H1 (cell line): ENCODE measurements at regions not wholly inside any gene's neighbourhood (a gene's known extent, or its start where the extent isn't known, plus 50 kb on each side); places are given as distances from the start of the nearest gene placed in this dataset.

Experiments used
- CBX8 ChIP-seq: fragments of 300-800, 300-1000 bp; sonication (generic); IDR thresholded peaks from 2 replicates; pipeline ENCODE4 v1.7.1; 2016; ENCODE audit warnings: low read depth, low read length, borderline replicate concordance
- GTF2F1 ChIP-seq: IDR thresholded peaks from 2 replicates; pipeline ENCODE4 v1.6.1; 2012; ENCODE audit warnings: low read depth, low read length, improper control_type of control experiment, borderline replicate concordance
- RXRA ChIP-seq: IDR thresholded peaks from 2 replicates; pipeline ENCODE4 v1.6.1; 2011; ENCODE audit warnings: low read depth, mild to moderate bottlenecking, low read length, moderate library complexity; ENCODE audit not compliant: insufficient read depth
- SP2 ChIP-seq: IDR thresholded peaks from 2 replicates; pipeline ENCODE4 v1.6.1; 2012; ENCODE audit warnings: mild to moderate bottlenecking, low read length, inconsistent platforms
- TEAD4 ChIP-seq: IDR thresholded peaks from 2 replicates; pipeline ENCODE4 v1.6.1; 2012; ENCODE audit warnings: low read depth, low read length, inconsistent platforms, mixed read lengths

- no peak for TF ChIP-seq TEAD4
- TF ChIP-seq CBX8, result no peak
- TF ChIP-seq SP2, result no peak
- no peak for TF ChIP-seq GTF2F1
- TF ChIP-seq RXRA, result no peak
Observed at GRCh38 chr5:78719504-78720219, 71.1 kb upstream of the LHFPL2 start (continued).
